ENCODE measurements at regions not wholly inside any gene's neighbourhood (a gene's known extent, or its start where the extent isn't known, plus 50 kb on each side); places are given as distances from the start of the nearest gene placed in this dataset.
A peak's percentile ranks its signal among the peaks of the same experiment; 100 is the strongest.

- no peak for DNase-seq (ENCODE audit: low read depth)
Measured at GRCh38 chr9:84587153-84587552, 82.4 kb upstream of the NTRK2 start.

- no peak for DNase-seq (ENCODE audit: low read depth)
Measured at GRCh38 chr9:84589542-84589941, 80.0 kb upstream of the NTRK2 start.

- DNase-seq (ENCODE audit: low read depth), result no peak
Measured at GRCh38 chr9:84590706-84591105, 78.8 kb upstream of the NTRK2 start.

- peak; percentile 15 for DNase-seq (ENCODE audit: low read depth)
Measured at GRCh38 chr9:84592918-84593317, 76.6 kb upstream of the NTRK2 start.

- DNase-seq (ENCODE audit: low read depth), result no peak
Measured at GRCh38 chr9:84593352-84593751, 76.2 kb upstream of the NTRK2 start.

- DNase-seq (ENCODE audit: low read depth), result no peak
Measured at GRCh38 chr9:84597131-84597530, 72.4 kb upstream of the NTRK2 start.

GRCh38 chr9:84598921-84599636 lies 70.5 kb upstream of the NTRK2 start:
- no peak for DNase-seq (ENCODE audit: low read depth)

GRCh38 chr9:84600739-84601138 lies 68.8 kb upstream of the NTRK2 start:
- peak; percentile 11 for DNase-seq (ENCODE audit: low read depth)

GRCh38 chr9:84604223-84604622 lies 65.3 kb upstream of the NTRK2 start:
- DNase-seq (ENCODE audit: low read depth), result no peak

GRCh38 chr9:84609779-84610178 lies 59.8 kb upstream of the NTRK2 start:
- peak; percentile 9 for DNase-seq (ENCODE audit: low read depth)

GRCh38 chr9:84613431-84613830 lies 56.1 kb upstream of the NTRK2 start:
- no peak for DNase-seq (ENCODE audit: low read depth)

- no peak for DNase-seq (ENCODE audit: low read depth)
Measured at GRCh38 chr9:84615544-84615943, 54.0 kb upstream of the NTRK2 start.

GRCh38 chr9:84617411-84618029 lies 52.0 kb upstream of the NTRK2 start:
- DNase-seq (ENCODE audit: low read depth), result no peak
